Osteocyte (in vitro differentiated cells): ENCODE measurements at regions not wholly inside any gene's neighbourhood (a gene's known extent, or its start where the extent isn't known, plus 50 kb on each side); places are given as distances from the start of the nearest gene placed in this dataset.

Experiments
- DNase-seq: peaks from one replicate; pipeline ENCODE4 v3.0.0; 2021; ENCODE audit warnings: mixed read lengths; ENCODE audit not compliant: unreplicated experiment; ENCODE audit errors: extremely low spot score
- H3K27ac Mint-ChIP-seq: one replicate; pipeline ENCODE4 v1.8.0; 2021; ENCODE audit warnings: mild to moderate bottlenecking, mixed read lengths; ENCODE audit not compliant: unreplicated experiment
- H3K27me3 Mint-ChIP-seq: one replicate; pipeline ENCODE4 v1.8.0; 2021; ENCODE audit warnings: mixed read lengths; ENCODE audit not compliant: unreplicated experiment
- H3K36me3 Mint-ChIP-seq: one replicate; pipeline ENCODE4 v1.8.0; 2021; ENCODE audit warnings: mixed read lengths; ENCODE audit not compliant: unreplicated experiment
- H3K4me1 Mint-ChIP-seq: one replicate; pipeline ENCODE4 v1.8.0; 2021; ENCODE audit warnings: mixed read lengths; ENCODE audit not compliant: unreplicated experiment
- H3K4me3 Mint-ChIP-seq: one replicate; pipeline ENCODE4 v1.8.0; 2021; ENCODE audit warnings: mild to moderate bottlenecking, moderate library complexity, mixed read lengths; ENCODE audit not compliant: unreplicated experiment
- H3K9me3 Mint-ChIP-seq: one replicate; pipeline ENCODE4 v1.8.0; 2021; ENCODE audit warnings: mixed read lengths; ENCODE audit not compliant: unreplicated experiment
- CTCF ChIP-seq: fragments of 200-600 bp; sonication (generic); IDR thresholded peaks from 2 replicates; pipeline ENCODE4 v1.5.0; 2021; ENCODE audit warnings: antibody characterized with exemption, mild to moderate bottlenecking, moderate library complexity

DNA sequence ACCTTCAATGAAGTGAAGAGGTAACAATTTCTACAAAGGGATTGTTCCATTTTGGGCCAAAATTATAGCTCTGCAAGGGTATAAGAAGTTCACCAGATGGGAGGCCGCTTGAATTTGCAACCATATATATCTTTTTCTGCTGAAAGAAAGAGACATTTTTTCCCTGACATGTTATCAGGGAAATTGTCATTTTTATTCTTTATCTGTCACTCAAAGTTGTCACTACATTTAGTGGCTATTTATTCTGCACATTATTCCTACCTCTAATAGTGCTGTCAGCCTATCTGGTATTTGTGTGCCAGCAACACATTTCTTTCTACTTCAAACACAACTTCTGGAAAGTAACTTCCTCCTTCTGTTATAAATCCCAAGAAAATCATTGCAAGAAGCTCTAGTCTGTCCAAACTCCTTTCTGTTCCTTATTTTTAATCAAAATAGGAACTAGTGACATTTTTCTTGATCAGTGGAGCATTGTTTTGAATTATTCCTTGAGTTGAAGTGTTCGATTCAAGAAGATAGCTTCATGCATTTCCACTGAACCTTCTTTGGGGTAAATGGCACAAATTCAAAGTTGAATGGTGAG lies 137.9 kb upstream of the ATP2B1 start:
- TF ChIP-seq CTCF = no peak
- no peaks in the 10 kb centered on the region for H3K9me3 Mint-ChIP-seq
- H3K4me3 Mint-ChIP-seq = no peak overlapping the region
- no peaks in the 10 kb centered on the region for H3K4me1 Mint-ChIP-seq
- no peaks in the 10 kb centered on the region for H3K27me3 Mint-ChIP-seq
- no peak overlapping the region for H3K27ac Mint-ChIP-seq
- no peak for DNase-seq
- no peaks in the 10 kb centered on the region for H3K36me3 Mint-ChIP-seq

- no peaks in the 10 kb centered on the region for H3K27me3 Mint-ChIP-seq
- no peak for TF ChIP-seq CTCF
- no peaks in the 10 kb centered on the region for H3K9me3 Mint-ChIP-seq
- H3K27ac Mint-ChIP-seq = no peak overlapping the region
- no peak for DNase-seq
- H3K4me3 Mint-ChIP-seq = no peak overlapping the region
- no peaks in the 10 kb centered on the region for H3K36me3 Mint-ChIP-seq
- H3K4me1 Mint-ChIP-seq = no peaks in the 10 kb centered on the region
Observed at GRCh38 chr12:89845767-89846166, 137.1 kb upstream of the ATP2B1 start.

GRCh38 chr12:89845366-89845765 lies 136.7 kb upstream of the ATP2B1 start:
- H3K9me3 Mint-ChIP-seq = no peaks in the 10 kb centered on the region
- no peak for TF ChIP-seq CTCF
- H3K4me3 Mint-ChIP-seq = no peak overlapping the region
- H3K27ac Mint-ChIP-seq = no peak overlapping the region
- H3K36me3 Mint-ChIP-seq = no peaks in the 10 kb centered on the region
- H3K4me1 Mint-ChIP-seq = no peaks in the 10 kb centered on the region
- DNase-seq = no peak
- no peaks in the 10 kb centered on the region for H3K27me3 Mint-ChIP-seq

DNA sequence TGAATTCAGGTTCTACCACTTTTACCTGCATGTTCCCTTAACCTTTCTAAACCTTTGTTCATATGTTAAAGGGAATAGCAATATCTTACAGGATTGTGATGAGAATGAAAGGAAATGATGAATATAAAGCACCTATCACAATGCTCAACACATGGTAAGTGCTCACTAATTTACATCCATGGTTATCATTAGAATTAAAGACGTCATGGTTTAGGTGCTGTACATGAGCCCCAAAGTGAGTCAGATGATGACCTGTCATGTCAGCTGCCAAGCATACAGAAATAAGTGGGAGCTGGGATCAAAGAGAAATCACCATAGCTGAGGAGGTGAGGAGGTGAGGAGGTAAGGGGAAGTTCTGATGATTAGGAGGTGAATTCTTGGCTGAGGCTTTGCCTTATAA lies 135.9 kb upstream of the ATP2B1 start:
- no peaks in the 10 kb centered on the region for H3K27me3 Mint-ChIP-seq

More for the DNA sequence above, 135.9 kb upstream of the ATP2B1 start:
- DNase-seq = no peak
- no peaks in the 10 kb centered on the region for H3K36me3 Mint-ChIP-seq
- H3K4me3 Mint-ChIP-seq = no peak overlapping the region
- no peak overlapping the region for H3K27ac Mint-ChIP-seq
- no peak for TF ChIP-seq CTCF
- H3K9me3 Mint-ChIP-seq = no peaks in the 10 kb centered on the region
- no peaks in the 10 kb centered on the region for H3K4me1 Mint-ChIP-seq
